B cell (primary cell): ENCODE measurements at regions not wholly inside any gene's neighbourhood (a gene's known extent, or its start where the extent isn't known, plus 50 kb on each side); places are given as distances from the start of the nearest gene placed in this dataset.

ENCODE experiments used
- ATAC-seq: fragments of 200-7000 bp; cut with Tn5 transposase; one replicate; pipeline ENCODE4 v1.10.0; 2021; ENCODE audit warnings: low read depth, mild to moderate bottlenecking, moderate number of reproducible peaks, moderate library complexity
- CTCF ChIA-PET: fragments of 350-600 bp; sonication (Branson Sonifier 250); formaldehyde crosslinking; loops from one replicate; lab custom pipeline; 2021; ENCODE audit warnings: antibody characterized with exemption, inconsistent platforms; lab: Charles Lee
- POLR2A ChIA-PET: fragments of 350-600 bp; sonication (Branson Sonifier 250); formaldehyde crosslinking; loops from one replicate; lab custom pipeline; 2021; ENCODE audit warnings: antibody characterized with exemption; lab: Charles Lee
- DNase-seq: peaks from one replicate; pipeline ENCODE4 v3.0.0; 2013
- H2AFZ ChIP-seq: 2 replicates; pipeline ENCODE4 v1.6.1; 2012; ENCODE audit warnings: mild to moderate bottlenecking, low read depth, low read length; ENCODE audit not compliant: insufficient read depth, poor library complexity, severe bottlenecking
- H3K27ac ChIP-seq, 2 donors: 1 replicate in 1 of 2; 2 replicates in 1 of 2; pipeline ENCODE4 v1.5.1; 2012 to 2013; ENCODE audit warnings: low read length in 2 of 2, mild to moderate bottlenecking in 2 of 2, moderate library complexity in 1 of 2
- H3K27me3 ChIP-seq, 4 experiments: fragments of 200-600 bp in 1 of 4; sonication (generic) in 1 of 4; replicated peaks in 1 of 4; 1 replicate in 2 of 4; 2 replicates in 2 of 4; pipeline versions ENCODE4 v1.6.1 to v1.7.0; 2013 to 2016; ENCODE audit warnings: low read length in 3 of 4, mild to moderate bottlenecking in 2 of 4, mixed read lengths in 1 of 4, moderate library complexity in 1 of 4; ENCODE audit not compliant: insufficient read depth in 4 of 4, control insufficient read depth in 3 of 4; ENCODE audit errors: control extremely low read depth in 1 of 4
- H3K36me3 ChIP-seq, 2 experiments: replicated peaks in 1 of 2; 1 replicate in 1 of 2; 2 replicates in 1 of 2; pipeline versions ENCODE4 v1.6.1 to v1.7.1; 2013; ENCODE audit warnings: low read length in 1 of 2; ENCODE audit not compliant: insufficient read depth in 2 of 2, control insufficient read depth in 1 of 2; ENCODE audit errors: control extremely low read depth in 1 of 2, extremely low read depth in 1 of 2
- H3K4me1 ChIP-seq, 2 donors: fragments of 200-600 bp in 1 of 2; sonication (generic) in 1 of 2; 1 replicate in 1 of 2; 2 replicates in 1 of 2; pipeline versions ENCODE4 v1.5.1 to v1.6.1; 2013 to 2017; ENCODE audit warnings: low read length in 2 of 2; ENCODE audit not compliant: control insufficient read depth in 2 of 2, insufficient read depth in 2 of 2
- H3K4me2 ChIP-seq: replicated peaks from 2 replicates; pipeline ENCODE3; 2012; ENCODE audit warnings: mild to moderate bottlenecking, low read depth, low read length; ENCODE audit not compliant: poor library complexity, severe bottlenecking
- H3K4me3 ChIP-seq, 5 experiments: fragments of 200-600 bp in 1 of 5; sonication (generic) in 1 of 5; 1 replicate in 3 of 5; 2 replicates in 2 of 5; pipeline versions ENCODE4 v1.5.1 to v1.7.0; 2011 to 2016; ENCODE audit warnings: low read length in 4 of 5, mild to moderate bottlenecking in 4 of 5, low read depth in 2 of 5, control low read depth in 1 of 5, moderate library complexity in 1 of 5; ENCODE audit not compliant: insufficient read depth in 1 of 5; ENCODE audit errors: control extremely low read depth in 1 of 5, extremely low read depth in 1 of 5
- H3K79me2 ChIP-seq: fragments of 200-600 bp; sonication (generic); one replicate; pipeline ENCODE4 v1.6.0; 2016; ENCODE audit warnings: low read length; ENCODE audit not compliant: control insufficient read depth, insufficient read depth
- H3K9ac ChIP-seq: fragments of 200-600 bp; sonication (generic); 2 replicates; pipeline ENCODE4 v1.6.1; 2017; ENCODE audit warnings: mild to moderate bottlenecking, low read length, moderate library complexity
- H3K9me3 ChIP-seq, 3 donors: one replicate each; pipeline versions ENCODE4 v1.6.1 to v1.7.1; 2013; ENCODE audit warnings: low read length in 2 of 3; ENCODE audit not compliant: control insufficient read depth in 2 of 3, insufficient read depth in 1 of 3; ENCODE audit errors: control extremely low read depth in 1 of 3
- H4K20me1 ChIP-seq: 2 replicates; pipeline ENCODE4 v1.6.0; 2012; ENCODE audit warnings: mild to moderate bottlenecking, low read length; ENCODE audit not compliant: insufficient read depth, control insufficient read depth, poor library complexity, severe bottlenecking
- H3K27ac Mint-ChIP-seq: one replicate; pipeline ENCODE4 v1.8.0; 2021; ENCODE audit warnings: mixed read lengths
- H3K27me3 Mint-ChIP-seq: one replicate; pipeline ENCODE4 v1.8.0; 2021; ENCODE audit warnings: mixed read lengths
- H3K4me1 Mint-ChIP-seq: one replicate; pipeline ENCODE4 v1.8.0; 2021; ENCODE audit warnings: mixed read lengths
- H3K4me3 Mint-ChIP-seq: one replicate; pipeline ENCODE4 v1.8.0; 2021; ENCODE audit warnings: mixed read lengths
- H3K9me3 Mint-ChIP-seq: one replicate; pipeline ENCODE4 v1.8.0; 2022; ENCODE audit warnings: mixed read lengths; ENCODE audit not compliant: insufficient read depth
- EZH2 ChIP-seq: IDR thresholded peaks from 2 replicates; pipeline ENCODE4 v1.6.1; 2012; ENCODE audit warnings: borderline replicate concordance, low read depth, mild to moderate bottlenecking, moderate library complexity, low read length; ENCODE audit not compliant: insufficient read depth, poor library complexity, severe bottlenecking
- WGBS: methylation state at CpG from one replicate; pipeline ENCODE4 v1.1.5; 2013; ENCODE audit warnings: missing lambda C conversion rate; ENCODE audit not compliant: insufficient coverage; 5-methylcytosine and 5-hydroxymethylcytosine counted together
- intact Hi-C: fragments of 100-400 bp; cut with micrococcal nuclease; formaldehyde crosslinking; loops from one replicate; pipeline ENCODE4 v1.10.0; 2022
- TF ChIP-seq, protein P1 (sequence below): fragments of 200-600 bp; IDR thresholded peaks from one replicate; pipeline ENCODE4 v1.8.0; 2022; ENCODE audit warnings: antibody characterized with exemption, mild to moderate bottlenecking

DNA sequence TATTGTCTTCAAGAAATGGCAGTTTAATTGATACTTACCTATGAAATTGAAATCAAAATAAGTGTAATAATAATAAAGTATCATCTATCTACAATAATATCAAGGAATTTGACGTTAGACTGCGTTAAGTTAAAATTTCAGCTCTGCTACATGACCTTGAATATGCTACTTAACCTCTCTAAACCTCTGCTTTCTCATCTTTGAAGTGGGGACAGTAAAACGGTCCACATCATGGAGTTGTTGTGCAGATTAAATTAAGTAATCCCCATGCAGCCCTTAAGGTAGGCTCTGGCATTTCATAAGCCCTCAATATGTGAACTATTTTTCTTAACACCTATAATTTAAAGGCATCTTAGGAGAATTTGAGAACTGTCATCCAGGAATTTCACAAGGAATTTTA, 252.4 kb upstream of the PHF14 start:
- no peaks in the 10 kb centered on the region for H3K27me3 ChIP-seq
- Mint-ChIP-seq H3K27ac (no peak overlapping the region), H3K27me3 (peaks cover 4% of the 10 kb centered on the region), H3K9me3 (no peaks in the 10 kb centered on the region), H3K4me3 (no peak overlapping the region), H3K4me1 (no peaks in the 10 kb centered on the region)
- ChIA-PET CTCF (no interaction called here), POLR2A (no interaction called here)
- DNase-seq (no peak), ATAC-seq (no peak)
- no peak overlapping the region for H2AFZ ChIP-seq
- intact Hi-C loops = no loop called here
- no peaks in the 10 kb centered on the region for H4K20me1 ChIP-seq
- H3K9ac ChIP-seq = no peak overlapping the region
- no CpG with 5 or more reads among the region's 3 CpGs for WGBS
- no peak overlapping the region for H3K4me2 ChIP-seq
- H3K79me2 ChIP-seq = no peaks in the 10 kb centered on the region
- TF ChIP-seq, protein P1, sequence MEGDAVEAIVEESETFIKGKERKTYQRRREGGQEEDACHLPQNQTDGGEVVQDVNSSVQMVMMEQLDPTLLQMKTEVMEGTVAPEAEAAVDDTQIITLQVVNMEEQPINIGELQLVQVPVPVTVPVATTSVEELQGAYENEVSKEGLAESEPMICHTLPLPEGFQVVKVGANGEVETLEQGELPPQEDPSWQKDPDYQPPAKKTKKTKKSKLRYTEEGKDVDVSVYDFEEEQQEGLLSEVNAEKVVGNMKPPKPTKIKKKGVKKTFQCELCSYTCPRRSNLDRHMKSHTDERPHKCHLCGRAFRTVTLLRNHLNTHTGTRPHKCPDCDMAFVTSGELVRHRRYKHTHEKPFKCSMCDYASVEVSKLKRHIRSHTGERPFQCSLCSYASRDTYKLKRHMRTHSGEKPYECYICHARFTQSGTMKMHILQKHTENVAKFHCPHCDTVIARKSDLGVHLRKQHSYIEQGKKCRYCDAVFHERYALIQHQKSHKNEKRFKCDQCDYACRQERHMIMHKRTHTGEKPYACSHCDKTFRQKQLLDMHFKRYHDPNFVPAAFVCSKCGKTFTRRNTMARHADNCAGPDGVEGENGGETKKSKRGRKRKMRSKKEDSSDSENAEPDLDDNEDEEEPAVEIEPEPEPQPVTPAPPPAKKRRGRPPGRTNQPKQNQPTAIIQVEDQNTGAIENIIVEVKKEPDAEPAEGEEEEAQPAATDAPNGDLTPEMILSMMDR = no peak
- no peak for TF ChIP-seq EZH2
- H3K27ac ChIP-seq = no peak overlapping the region
- no peaks in the 10 kb centered on the region for H3K4me1 ChIP-seq
- no peaks in the 10 kb centered on the region for H3K36me3 ChIP-seq
- H3K9me3 ChIP-seq = no peaks in the 10 kb centered on the region
- H3K4me3 ChIP-seq = no peak overlapping the region

DNA sequence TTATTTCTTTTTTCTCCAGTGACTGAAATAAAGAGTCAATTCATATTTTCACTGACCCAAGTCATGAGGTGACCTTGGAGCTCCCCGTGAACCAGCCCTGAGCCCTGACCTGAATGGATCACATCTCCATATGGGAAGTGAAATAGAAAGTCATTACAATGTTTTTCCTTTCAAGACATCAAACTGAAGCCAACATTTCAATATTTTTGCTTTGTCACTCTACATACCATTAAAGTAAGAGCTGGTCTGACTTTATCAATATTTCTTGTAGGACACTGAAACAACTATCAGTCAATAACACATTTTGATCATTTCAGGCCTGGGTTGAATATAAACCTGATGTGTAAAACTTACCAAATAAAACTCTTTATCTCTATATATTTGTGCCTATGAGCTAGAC, 249.8 kb upstream of the PHF14 start:
- Histone ChIP-seq H3K27me3 (no peaks in the 10 kb centered on the region), H3K27ac (no peak overlapping the region), H3K9me3 (no peaks in the 10 kb centered on the region), H3K79me2 (no peaks in the 10 kb centered on the region), H3K4me1 (no peaks in the 10 kb centered on the region), H2AFZ (no peak overlapping the region), H3K4me3 (no peak overlapping the region), H3K36me3 (no peaks in the 10 kb centered on the region), H4K20me1 (no peaks in the 10 kb centered on the region), H3K4me2 (no peak overlapping the region), H3K9ac (no peak overlapping the region)
- ATAC-seq = no peak
- H3K27ac Mint-ChIP-seq = no peak overlapping the region
- ChIA-PET CTCF (no interaction called here), POLR2A (no interaction called here)
- DNase-seq = no peak
- WGBS = no CpG with 5 or more reads among the region's 1 CpG
- no peaks in the 10 kb centered on the region for H3K9me3 Mint-ChIP-seq
- TF ChIP-seq EZH2 = no peak
- TF ChIP-seq, protein P1 = no peak
- intact Hi-C loops = no loop called here
- peaks cover 4% of the 10 kb centered on the region for H3K27me3 Mint-ChIP-seq
- H3K4me1 Mint-ChIP-seq = no peaks in the 10 kb centered on the region
- H3K4me3 Mint-ChIP-seq = no peak overlapping the region
